Trophoblast cell (in vitro differentiated cells and primary cell): ENCODE measurements at regions not wholly inside any gene's neighbourhood (a gene's known extent, or its start where the extent isn't known, plus 50 kb on each side); places are given as distances from the start of the nearest gene placed in this dataset.

Experiments
- DNase-seq, 2 donors: peaks; one replicate each; pipeline ENCODE4 v3.0.0-alpha.2; 2016
- H2AFZ ChIP-seq: 2 replicates; pipeline ENCODE4 v1.6.1; 2013; ENCODE audit warnings: low read length, moderate library complexity, mild to moderate bottlenecking; ENCODE audit not compliant: insufficient read depth, poor library complexity
- H2AK5ac ChIP-seq: 2 replicates; pipeline ENCODE4 v1.6.1; 2013; ENCODE audit warnings: mild to moderate bottlenecking, low read length
- H2BK120ac ChIP-seq: 2 replicates; pipeline ENCODE4 v1.6.1; 2013; ENCODE audit warnings: low read length, mild to moderate bottlenecking, moderate library complexity; ENCODE audit not compliant: insufficient read depth, poor library complexity
- H2BK12ac ChIP-seq: 2 replicates; pipeline ENCODE4 v1.6.1; 2013; ENCODE audit warnings: mild to moderate bottlenecking, low read length, moderate library complexity
- H2BK5ac ChIP-seq: 2 replicates; pipeline ENCODE4 v1.6.1; 2013; ENCODE audit warnings: low read length, low read depth, moderate library complexity, mild to moderate bottlenecking; ENCODE audit not compliant: poor library complexity
- H3K14ac ChIP-seq: 2 replicates; pipeline ENCODE4 v1.6.1; 2013; ENCODE audit warnings: mild to moderate bottlenecking, low read length
- H3K18ac ChIP-seq: 2 replicates; pipeline ENCODE4 v1.6.1; 2013; ENCODE audit warnings: mild to moderate bottlenecking, low read length
- H3K23ac ChIP-seq: 2 replicates; pipeline ENCODE4 v1.6.1; 2013; ENCODE audit warnings: low read length
- H3K27ac ChIP-seq: 2 replicates; pipeline ENCODE4 v1.5.1; 2013; ENCODE audit warnings: low read depth, mild to moderate bottlenecking, inconsistent platforms, low read length, moderate library complexity
- H3K27me3 ChIP-seq: 2 replicates; pipeline ENCODE4 v1.6.1; 2013; ENCODE audit warnings: inconsistent platforms, mild to moderate bottlenecking, low read length, moderate library complexity; ENCODE audit not compliant: insufficient read depth
- H3K36me3 ChIP-seq, 2 experiments: 1 replicate in 1 of 2; 2 replicates in 1 of 2; pipeline ENCODE4 v1.6.1; 2013; ENCODE audit warnings: low read length in 2 of 2, mild to moderate bottlenecking in 2 of 2, moderate library complexity in 1 of 2; ENCODE audit not compliant: insufficient read depth in 2 of 2, control insufficient read depth in 1 of 2
- H3K4ac ChIP-seq: 2 replicates; pipeline ENCODE4 v1.6.1; 2013; ENCODE audit warnings: low read depth, mild to moderate bottlenecking, low read length, moderate library complexity
- H3K4me1 ChIP-seq, 2 experiments: 1 replicate in 1 of 2; 2 replicates in 1 of 2; pipeline ENCODE4 v1.6.1; 2013; ENCODE audit warnings: low read length in 2 of 2, mild to moderate bottlenecking in 2 of 2, moderate library complexity in 1 of 2; ENCODE audit not compliant: insufficient read depth in 2 of 2, control insufficient read depth in 1 of 2
- H3K4me2 ChIP-seq: 2 replicates; pipeline ENCODE4 v1.6.1; 2013; ENCODE audit warnings: inconsistent platforms, mild to moderate bottlenecking, low read length, moderate library complexity
- H3K4me3 ChIP-seq: 2 replicates; pipeline ENCODE4 v1.5.1; 2013; ENCODE audit warnings: mild to moderate bottlenecking, low read depth, low read length, inconsistent platforms
- H3K79me1 ChIP-seq: one replicate; pipeline ENCODE4 v1.6.1; 2013; ENCODE audit warnings: low read length
- H3K79me2 ChIP-seq: 2 replicates; pipeline ENCODE4 v1.6.1; 2013; ENCODE audit warnings: low read length, mild to moderate bottlenecking; ENCODE audit not compliant: control insufficient read depth, insufficient read depth, poor library complexity
- H3K9ac ChIP-seq: 2 replicates; pipeline ENCODE4 v1.6.1; 2013; ENCODE audit warnings: mild to moderate bottlenecking, low read length
- H3K9me3 ChIP-seq: 2 replicates; pipeline ENCODE4 v1.6.1; 2013; ENCODE audit warnings: low read depth, mild to moderate bottlenecking, control low read depth, inconsistent platforms, low read length; ENCODE audit not compliant: insufficient read depth
- H4K12ac ChIP-seq: 2 replicates; pipeline ENCODE4 v1.6.1; 2013; ENCODE audit warnings: low read depth, mild to moderate bottlenecking, low read length, moderate library complexity
- H4K8ac ChIP-seq: 2 replicates; pipeline ENCODE4 v1.6.1; 2013; ENCODE audit warnings: low read depth, mild to moderate bottlenecking, low read length, moderate library complexity
- H4K91ac ChIP-seq: one replicate; pipeline ENCODE4 v1.6.1; 2013; ENCODE audit warnings: low read depth, mild to moderate bottlenecking, low read length, moderate library complexity
- WGBS: extraction: QIAGEN DNeasy Blood & Tissue Kit; methylation state at CpG from one replicate; pipeline ENCODE4 v1.1.7; 2013; ENCODE audit warnings: missing lambda C conversion rate; ENCODE audit not compliant: insufficient read length, insufficient coverage; ENCODE audit errors: extremely low coverage; 5-methylcytosine and 5-hydroxymethylcytosine counted together

DNA sequence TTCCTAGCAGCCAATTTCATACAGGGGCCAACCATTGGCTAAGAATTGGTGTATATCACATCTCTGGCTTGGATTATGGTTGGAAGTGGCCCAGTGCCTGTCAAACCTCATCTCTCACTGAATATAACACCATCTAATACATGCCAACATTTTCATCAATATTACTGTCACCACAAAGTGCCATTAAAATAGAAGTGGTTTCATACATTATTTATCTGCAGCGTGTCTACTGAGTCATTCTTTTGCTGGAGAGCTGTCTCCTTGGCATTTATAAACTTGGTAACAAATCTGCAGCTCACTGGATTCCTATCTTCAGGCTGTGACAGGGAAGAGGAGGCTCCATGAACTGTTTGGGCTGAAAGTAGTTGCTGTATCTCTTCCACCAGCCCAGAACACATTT, 70.9 kb downstream of the PTTG1 start:
- Histone ChIP-seq H3K4me1 (no peaks in the 10 kb centered on the region), H4K8ac (no peak overlapping the region), H3K18ac (no peak overlapping the region), H2AK5ac (no peak overlapping the region), H3K4me3 (no peak overlapping the region), H3K79me2 (no peaks in the 10 kb centered on the region), H3K27me3 (no peaks in the 10 kb centered on the region), H2BK12ac (no peak overlapping the region), H4K12ac (no peak overlapping the region), H3K14ac (no peak overlapping the region), H3K36me3 (no peaks in the 10 kb centered on the region), H3K79me1 (no peaks in the 10 kb centered on the region), H3K27ac (no peak overlapping the region), H2BK5ac (no peak overlapping the region), H2BK120ac (no peak overlapping the region), H3K23ac (no peak overlapping the region), H4K91ac (no peak overlapping the region), H3K9me3 (peaks cover 2% of the 10 kb centered on the region), H3K4me2 (no peak overlapping the region), H3K9ac (no peak overlapping the region), H2AFZ (no peak overlapping the region), H3K4ac (no peak overlapping the region)
- WGBS: no CpG with 5 or more reads among the region's 1 CpG
- no peak for DNase-seq

GRCh38 chr5:160493806-160494338, 72.2 kb downstream of the PTTG1 start:
- H3K4ac ChIP-seq: no peak overlapping the region
- H2BK12ac ChIP-seq: no peak overlapping the region
- no peak overlapping the region for H2AFZ ChIP-seq
- H3K23ac ChIP-seq: no peak overlapping the region
- H3K4me1 ChIP-seq: no peaks in the 10 kb centered on the region
- no peaks in the 10 kb centered on the region for H3K79me2 ChIP-seq
- no peak for DNase-seq
- no peak overlapping the region for H4K8ac ChIP-seq
- H3K27me3 ChIP-seq: no peaks in the 10 kb centered on the region
- no peak overlapping the region for H2BK120ac ChIP-seq
- H3K9ac ChIP-seq: no peak overlapping the region
- no peak overlapping the region for H3K14ac ChIP-seq
- H3K4me2 ChIP-seq: no peak overlapping the region
- H3K36me3 ChIP-seq: no peaks in the 10 kb centered on the region
- H2BK5ac ChIP-seq: no peak overlapping the region
- no peaks in the 10 kb centered on the region for H3K79me1 ChIP-seq
- H4K91ac ChIP-seq: no peak overlapping the region
- H3K27ac ChIP-seq: no peak overlapping the region
- H2AK5ac ChIP-seq: no peak overlapping the region
- no peak overlapping the region for H3K18ac ChIP-seq
- no CpG with 5 or more reads among the region's 2 CpGs for WGBS
- H3K9me3 ChIP-seq: peaks cover 2% of the 10 kb centered on the region
- no peak overlapping the region for H3K4me3 ChIP-seq
- H4K12ac ChIP-seq: no peak overlapping the region

DNA sequence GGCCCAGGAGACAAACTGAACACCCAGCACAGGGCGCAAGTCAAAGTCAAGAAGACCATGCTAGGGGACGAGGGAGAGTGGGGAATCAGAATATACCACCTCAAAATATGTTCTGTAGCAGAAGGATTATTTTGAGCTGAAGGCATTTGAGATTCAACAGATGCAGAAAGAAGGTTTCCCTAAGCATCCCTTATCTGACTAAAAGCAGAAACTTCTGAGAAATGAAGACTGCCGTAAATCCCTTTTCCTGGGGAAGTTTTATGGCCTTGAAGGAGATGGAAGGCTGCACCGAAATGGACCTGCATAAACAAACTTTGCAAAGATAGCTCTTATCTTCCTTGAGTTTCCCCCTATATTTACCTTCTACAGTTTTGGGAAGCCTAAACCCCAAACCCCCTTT, 72.8 kb downstream of the PTTG1 start:
- WGBS: no CpG with 5 or more reads among the region's 4 CpGs
- no peak overlapping the region for H2AFZ ChIP-seq
- H4K12ac ChIP-seq: no peak overlapping the region
- no peak overlapping the region for H3K27ac ChIP-seq
- H3K4ac ChIP-seq: no peak overlapping the region
- H3K23ac ChIP-seq: no peak overlapping the region
- H3K27me3 ChIP-seq: no peaks in the 10 kb centered on the region
- H3K4me2 ChIP-seq: no peak overlapping the region
- no peaks in the 10 kb centered on the region for H3K4me1 ChIP-seq
- H4K8ac ChIP-seq: no peak overlapping the region
- H3K4me3 ChIP-seq: no peak overlapping the region
- no peak for DNase-seq
- H3K79me1 ChIP-seq: no peaks in the 10 kb centered on the region
- H3K79me2 ChIP-seq: no peaks in the 10 kb centered on the region
- no peak overlapping the region for H2BK12ac ChIP-seq
- no peaks in the 10 kb centered on the region for H3K36me3 ChIP-seq
- H2BK120ac ChIP-seq: no peak overlapping the region
- peaks cover 2% of the 10 kb centered on the region for H3K9me3 ChIP-seq
- no peak overlapping the region for H3K14ac ChIP-seq
- H3K9ac ChIP-seq: no peak overlapping the region
- H2BK5ac ChIP-seq: no peak overlapping the region
- H2AK5ac ChIP-seq: no peak overlapping the region
- H4K91ac ChIP-seq: no peak overlapping the region
- H3K18ac ChIP-seq: no peak overlapping the region

DNA sequence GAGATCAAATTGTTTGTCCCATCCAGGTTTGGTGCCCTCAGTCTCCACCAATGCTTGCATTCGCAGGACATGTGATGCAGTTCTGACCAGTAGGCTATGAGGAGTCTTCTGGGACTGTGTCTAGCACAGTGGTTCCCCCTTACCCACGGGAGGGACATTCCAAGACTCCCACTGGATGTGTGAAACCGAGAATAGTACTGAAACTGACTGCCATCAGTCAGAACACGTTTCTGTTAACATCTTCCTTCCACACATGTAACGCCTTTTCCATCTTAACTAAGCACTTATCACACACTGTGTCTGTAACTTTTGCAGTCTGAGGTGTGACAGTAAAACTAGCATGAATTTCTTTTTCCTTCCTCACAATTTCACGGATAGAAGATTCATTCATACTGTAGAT, 74.7 kb downstream of the PTTG1 start:
- Histone ChIP-seq H3K4me3 (no peak overlapping the region), H3K4ac (no peak overlapping the region), H3K36me3 (no peaks in the 10 kb centered on the region), H3K18ac (no peak overlapping the region), H3K14ac (no peak overlapping the region), H3K4me2 (no peak overlapping the region), H3K23ac (no peak overlapping the region), H2BK12ac (no peak overlapping the region), H2BK120ac (no peak overlapping the region), H4K12ac (no peak overlapping the region), H3K4me1 (no peaks in the 10 kb centered on the region), H4K8ac (no peak overlapping the region), H3K79me2 (no peaks in the 10 kb centered on the region), H3K9ac (no peak overlapping the region), H4K91ac (no peak overlapping the region), H3K79me1 (no peaks in the 10 kb centered on the region), H2BK5ac (no peak overlapping the region), H2AFZ (no peak overlapping the region), H3K27ac (no peak overlapping the region), H3K9me3 (peaks cover 2% of the 10 kb centered on the region), H2AK5ac (no peak overlapping the region), H3K27me3 (no peaks in the 10 kb centered on the region)
- DNase-seq: no peak
- no CpG with 5 or more reads among the region's 6 CpGs for WGBS
